HG03060 (cell line): ENCODE measurements at regions not wholly inside any gene's neighbourhood (a gene's known extent, or its start where the extent isn't known, plus 50 kb on each side); places are given as distances from the start of the nearest gene placed in this dataset.

Source experiments
- ATAC-seq: cut with Tn5 transposase; IDR thresholded peaks from one replicate; pipeline ENCODE4 v1.9.1; 2021; ENCODE audit warnings: low read depth, moderate number of reproducible peaks; ENCODE audit not compliant: unreplicated experiment

DNA sequence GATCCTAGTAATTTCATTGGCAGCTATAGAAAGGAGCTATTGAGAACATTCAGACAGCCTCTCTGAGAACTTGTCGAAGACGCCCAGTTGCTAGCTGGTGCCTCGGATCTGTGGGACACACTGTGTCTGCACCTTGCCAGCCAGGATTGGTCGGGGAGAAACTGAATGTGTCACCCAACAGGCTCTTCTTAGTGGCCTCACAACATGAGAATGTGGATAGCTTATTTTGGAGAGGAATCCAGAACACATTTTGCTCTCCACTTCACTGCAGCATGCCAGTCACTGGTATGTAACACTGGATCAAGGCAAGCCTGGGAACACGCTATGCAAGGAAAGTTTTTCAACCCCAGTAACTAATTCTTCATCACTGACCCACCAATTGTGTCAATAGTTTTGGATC is 89.5 kb upstream of the TRPC3 start:
- no peak for ATAC-seq

DNA sequence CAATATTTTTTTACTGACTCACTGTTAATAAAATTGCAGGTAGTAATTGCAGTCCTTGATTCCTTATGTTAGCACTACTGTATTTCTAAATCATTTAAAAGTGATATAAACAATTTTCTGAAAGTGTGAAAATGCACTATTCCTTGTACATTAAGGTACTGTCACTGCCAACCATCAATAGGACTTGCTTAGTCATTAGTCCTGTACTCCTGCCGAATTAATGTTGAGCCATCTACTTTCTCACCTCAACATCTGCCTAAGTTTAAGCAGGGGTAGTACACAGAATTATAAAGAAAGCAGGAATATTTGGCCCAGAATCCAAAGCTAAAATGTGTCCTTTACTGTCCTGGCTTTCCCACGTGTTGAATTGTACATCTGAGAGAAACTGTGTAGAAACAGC is 87.0 kb upstream of the TRPC3 start:
- no peak for ATAC-seq

- ATAC-seq = no peak
Observed at GRCh38 chr4:122034619-122035018, 82.8 kb upstream of the TRPC3 start.

DNA sequence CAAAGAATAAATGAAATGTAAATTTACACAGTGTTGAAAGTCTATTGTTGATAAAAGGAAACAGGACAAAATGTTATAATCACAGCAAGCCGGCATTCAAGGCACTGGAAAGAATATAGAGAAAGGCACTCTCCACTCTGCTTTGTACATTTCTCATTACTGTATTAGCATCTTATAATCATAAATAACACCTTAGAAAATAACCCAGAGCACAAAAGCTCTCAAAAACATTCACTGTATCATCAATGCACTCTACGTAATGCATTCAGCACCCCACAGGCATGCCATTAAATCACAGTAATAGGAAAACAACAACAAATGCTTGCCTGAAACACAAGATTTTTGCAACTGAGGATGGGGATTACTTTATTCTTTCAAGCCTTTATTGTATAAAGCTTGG is 75.3 kb upstream of the TRPC3 start:
- ATAC-seq = no peak

- ATAC-seq = no peak
Observed at GRCh38 chr4:122017296-122017695, 65.4 kb upstream of the TRPC3 start.

GRCh38 chr4:122015203-122015602 is 63.3 kb upstream of the TRPC3 start:
- no peak for ATAC-seq

GRCh38 chr4:122012735-122013134 is 60.9 kb upstream of the TRPC3 start:
- no peak for ATAC-seq

DNA sequence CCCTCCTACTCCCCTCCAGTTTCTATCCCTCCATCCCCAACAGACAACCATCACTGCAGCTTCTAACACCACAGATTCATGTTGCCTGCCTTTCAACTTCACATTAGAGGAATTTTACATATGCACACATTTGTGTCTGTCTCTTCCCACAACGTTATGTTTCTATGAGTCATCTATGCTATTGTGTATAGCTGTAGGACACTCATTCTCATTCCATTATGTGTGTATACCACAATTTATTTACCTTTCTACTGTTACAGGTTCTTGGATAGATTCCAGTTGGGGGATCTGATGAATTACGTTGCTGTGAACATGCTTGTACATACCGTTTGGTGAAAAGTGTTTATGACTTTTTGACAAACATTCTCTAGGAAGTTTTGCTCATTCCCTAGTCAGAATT is 58.8 kb upstream of the TRPC3 start:
- no peak for ATAC-seq

DNA sequence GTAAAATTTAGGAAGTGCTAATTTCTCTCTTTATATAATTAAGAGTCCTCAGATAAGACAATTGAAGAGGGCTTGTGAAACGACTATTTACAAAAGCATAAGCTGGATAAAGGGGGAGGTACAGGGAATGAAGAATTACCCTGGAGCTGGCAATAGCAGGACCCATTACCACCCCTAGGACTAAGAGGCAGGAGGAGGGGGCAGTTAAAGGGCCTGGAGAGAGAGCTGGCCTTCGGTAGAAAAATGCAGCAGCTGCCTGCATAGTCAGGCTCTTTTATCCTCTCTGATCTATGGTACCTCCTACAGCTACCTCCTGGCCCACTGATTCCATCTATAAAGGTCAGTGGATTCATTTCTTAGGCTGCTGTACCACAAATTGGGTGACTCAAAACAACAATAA is 57.7 kb upstream of the TRPC3 start:
- no peak for ATAC-seq

DNA sequence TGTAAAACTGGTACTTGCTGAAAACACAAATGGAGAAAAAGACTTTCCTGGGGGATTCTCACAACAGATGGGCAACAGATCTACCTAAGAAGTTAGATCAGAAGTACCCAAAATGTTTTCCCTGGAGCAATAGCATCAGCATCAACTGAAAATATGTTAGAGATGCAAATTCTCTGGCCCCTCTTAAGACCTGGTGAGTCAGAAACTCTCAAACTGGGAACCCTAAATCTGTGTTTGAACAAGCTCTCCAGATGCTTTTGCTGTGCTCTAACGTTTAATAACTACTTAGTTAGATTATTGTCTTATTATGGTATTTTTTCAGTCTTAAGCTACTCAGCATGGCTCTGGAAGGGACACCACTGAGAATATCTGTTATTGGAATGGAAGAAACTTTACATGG is 55.2 kb upstream of the TRPC3 start:
- ATAC-seq = no peak

GRCh38 chr4:122005064-122005755 is 53.4 kb upstream of the TRPC3 start:
- no peak for ATAC-seq

DNA sequence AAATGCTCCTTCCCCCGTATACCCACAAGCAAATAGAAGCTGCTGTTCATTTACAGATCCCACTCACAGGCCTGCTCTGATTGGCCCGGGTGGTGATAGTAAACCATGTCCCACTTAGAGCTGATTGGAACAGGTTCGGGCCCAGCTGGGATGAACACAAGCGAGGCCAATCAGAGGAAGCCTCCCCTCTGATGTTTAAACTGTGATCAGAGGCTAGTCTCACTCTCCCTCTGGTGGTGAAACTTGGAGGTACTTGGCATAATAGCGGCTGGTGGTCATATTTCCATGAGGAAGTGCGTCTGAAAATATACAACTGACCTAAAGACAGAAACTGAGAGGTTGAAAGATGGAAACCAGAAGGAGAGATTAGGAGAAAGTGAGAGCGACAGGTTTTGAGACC is 51.5 kb upstream of the TRPC3 start:
- peak; percentile 75 for ATAC-seq
